GM12878 (cell line): ENCODE measurements at regions not wholly inside any gene's neighbourhood (a gene's known extent, or its start where the extent isn't known, plus 50 kb on each side); places are given as distances from the start of the nearest gene placed in this dataset.

Source experiments
- ATAC-seq: fragments of 200-7000 bp; cut with Tn5 transposase; 3 replicates; pipeline ENCODE4 v1.9.1; 2020; ENCODE audit warnings: mild to moderate bottlenecking, moderate library complexity
- BruUV-seq: library from RNA; stranded (reverse); fragments of 400-500 nt; replicated peaks from 2 replicates; lab custom pipeline; 2021; lab: Mats Ljungman, UMichigan
- CTCF ChIA-PET: fragments of 300-600 bp; sonication (Branson Sonifier 250); formaldehyde crosslinking; extraction: SDS; loops from one replicate; lab custom pipeline; 2021; ENCODE audit warnings: inconsistent platforms; lab: Yijun Ruan, JAX
- POLR2A ChIA-PET: fragments of 350-600 bp; formaldehyde crosslinking; extraction: SDS; loops from one replicate; lab custom pipeline; 2021; ENCODE audit warnings: inconsistent platforms; lab: Charles Lee
- RAD21 ChIA-PET: fragments of 300-600 bp; sonication (Branson Sonifier 250); formaldehyde crosslinking; loops from one replicate; lab custom pipeline; 2023; ENCODE audit warnings: antibody characterized with exemption; ENCODE audit not compliant: unreplicated experiment; lab: Charles Lee
- SMC1A ChIA-PET: fragments of 300-600 bp; sonication (Branson Sonifier 250); formaldehyde crosslinking; loops from one replicate; lab custom pipeline; 2023; ENCODE audit not compliant: unreplicated experiment, uncharacterized antibody; lab: Charles Lee
- DNase-seq: peaks from one replicate; pipeline ENCODE4 v3.0.0-alpha.2; 2011; ENCODE audit warnings: low read depth, low spot score
- FAIRE-seq: peaks from 3 replicates; lab custom pipeline; 2011; peaks lifted over from hg19 to GRCh38; lab: Jason Lieb, UNC
- H2AFZ ChIP-seq: 2 replicates; pipeline ENCODE4 v1.6.0; 2011; ENCODE audit warnings: low read depth, low read length, control low read depth; ENCODE audit not compliant: control insufficient read depth
- H3K27ac ChIP-seq: 2 replicates; pipeline ENCODE4 v1.5.1; 2011; ENCODE audit warnings: control low read depth; ENCODE audit not compliant: control insufficient read depth, insufficient read depth
- H3K27me3 ChIP-seq, 2 experiments: replicated peaks in 1 of 2; 2 replicates each; pipeline versions ENCODE4 v1.6.0 to v1.6.1; 2011; ENCODE audit warnings: low read length in 1 of 2; ENCODE audit not compliant: control insufficient read depth in 2 of 2, insufficient read depth in 2 of 2
- H3K36me3 ChIP-seq, 2 experiments: 2 replicates each; pipeline ENCODE4 v1.5.1; 2011; ENCODE audit warnings: low read length in 1 of 2; ENCODE audit not compliant: control insufficient read depth in 2 of 2, insufficient read depth in 2 of 2
- H3K4me1 ChIP-seq: 2 replicates; pipeline ENCODE4 v1.6.1; 2011; ENCODE audit warnings: mild to moderate bottlenecking, low read length, moderate library complexity, mixed read lengths; ENCODE audit not compliant: control insufficient read depth, insufficient read depth
- H3K4me2 ChIP-seq: 2 replicates; pipeline ENCODE4 v1.6.0; 2011; ENCODE audit warnings: control low read depth; ENCODE audit not compliant: control insufficient read depth, insufficient read depth
- H3K4me3 ChIP-seq: fragments of 200-600 bp; sonication (generic); 2 replicates; pipeline ENCODE4 v1.5.1; 2016
- H3K79me2 ChIP-seq: 2 replicates; pipeline ENCODE4 v1.6.0; 2011; ENCODE audit warnings: low read length; ENCODE audit not compliant: control insufficient read depth, insufficient read depth
- H3K9ac ChIP-seq: 2 replicates; pipeline ENCODE4 v1.8.0; 2011; ENCODE audit warnings: low read length, control low read depth, mixed read lengths; ENCODE audit not compliant: control insufficient read depth, insufficient read depth
- H3K9me3 ChIP-seq: replicated peaks from 3 replicates; pipeline ENCODE4 v1.5.1; 2011; ENCODE audit warnings: mild to moderate bottlenecking, low read length; ENCODE audit not compliant: control insufficient read depth, insufficient read depth
- H4K20me1 ChIP-seq: 2 replicates; pipeline ENCODE4 v1.6.0; 2011; ENCODE audit not compliant: control insufficient read depth, insufficient read depth
- HDAC6 ChIP-seq: fragments of 200-600 bp; sonication (generic); IDR thresholded peaks from one replicate; pipeline ENCODE4 v1.8.0; 2017; ENCODE audit warnings: antibody characterized with exemption; ENCODE audit not compliant: unreplicated experiment
- KDM1A ChIP-seq: fragments of 200-600 bp; sonication (generic); IDR thresholded peaks from 2 replicates; pipeline ENCODE4 v1.6.1; 2016; ENCODE audit warnings: borderline replicate concordance
- RBBP5 ChIP-seq: fragments of 200-600 bp; sonication (generic); conservative IDR thresholded peaks from 2 replicates; pipeline ENCODE4 v1.6.1; 2016
- ZNF274 ChIP-seq: IDR thresholded peaks from one replicate; pipeline ENCODE4 v1.8.0; 2011; ENCODE audit not compliant: insufficient read length, insufficient read depth
- WGBS: methylation state at CpG from one replicate; pipeline ENCODE4 v1.1.6; 2016; ENCODE audit warnings: low lambda C conversion rate; ENCODE audit not compliant: insufficient replicate concordance, insufficient coverage; ENCODE audit errors: missing lambda C conversion rate; 5-methylcytosine and 5-hydroxymethylcytosine counted together
- in situ Hi-C: fragments of 300-500 bp; cut with MboI; formaldehyde crosslinking; loops from 9 replicates; pipeline ENCODE4 v1.14.3; 2018; ENCODE audit warnings: mixed read lengths
- intact Hi-C: fragments of 100-400 bp; cut with micrococcal nuclease; formaldehyde crosslinking; loops from one replicate; pipeline ENCODE4 v1.14.2; 2022; ENCODE audit not compliant: unreplicated experiment
- TF ChIP-seq, protein P1 (sequence below): fragments of 450-650 bp; IDR thresholded peaks from 2 replicates; pipeline ENCODE4 v1.6.1; 2017; ENCODE audit warnings: mild to moderate bottlenecking, moderate library complexity
- TF ChIP-seq, protein P2 (sequence below): IDR thresholded peaks from 2 replicates; pipeline ENCODE4 v1.6.1; 2012; ENCODE audit warnings: low read depth, low read length, improper control_type of control experiment
- TF ChIP-seq, protein P3 (sequence below): fragments of 450-650 bp; IDR thresholded peaks from 2 replicates; pipeline ENCODE4 v1.6.1; 2016; ENCODE audit warnings: mild to moderate bottlenecking, moderate library complexity, borderline replicate concordance
- TF ChIP-seq, protein P4 (sequence below): IDR thresholded peaks from 2 replicates; pipeline ENCODE4 v1.6.1; 2011; ENCODE audit warnings: borderline replicate concordance, low read depth, mild to moderate bottlenecking, moderate library complexity, low read length; ENCODE audit not compliant: insufficient read depth, poor library complexity, severe bottlenecking

DNA sequence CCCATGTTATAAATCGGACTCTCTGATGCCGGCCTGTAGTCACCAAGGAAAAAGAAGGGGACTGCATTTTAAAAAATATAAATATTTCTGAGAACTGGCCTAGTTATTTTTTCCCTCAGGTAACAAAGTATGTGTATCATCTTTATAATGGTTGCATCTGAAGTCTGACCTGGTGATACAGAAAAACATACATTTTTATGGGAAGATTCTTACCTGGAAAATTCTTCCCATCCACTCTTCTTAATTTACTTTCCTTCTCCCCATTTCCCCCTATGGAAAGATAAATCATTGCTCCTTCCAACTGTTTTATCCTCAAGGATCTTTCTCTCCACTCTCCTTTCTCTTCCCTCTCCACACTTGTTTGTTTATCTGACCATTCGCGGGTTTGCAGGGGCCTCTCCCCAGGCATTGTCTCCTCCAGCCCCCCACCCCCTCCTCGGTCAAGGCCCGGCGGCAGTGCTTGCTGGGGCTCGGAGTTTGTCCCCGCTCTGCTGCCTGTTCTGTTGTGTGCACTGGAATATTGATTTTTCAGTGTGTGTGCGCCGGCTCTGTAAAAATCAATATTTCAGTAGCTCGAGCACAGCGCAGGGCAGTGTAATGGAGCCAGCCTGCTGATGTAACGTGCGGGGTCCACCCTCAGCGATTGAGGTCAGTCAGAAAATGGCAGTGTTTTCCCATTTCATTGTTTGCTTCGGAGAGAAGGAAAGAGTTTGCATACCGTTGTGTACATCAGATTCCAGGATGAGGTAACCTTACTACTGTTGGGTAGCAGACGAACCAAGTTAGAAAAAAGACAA lies 199.5 kb upstream of the NFE2L3 start:
- Histone ChIP-seq H3K9ac (no peak overlapping the region), H4K20me1 (no peaks in the 10 kb centered on the region), H2AFZ (no peak overlapping the region), H3K36me3 (no peaks in the 10 kb centered on the region), H3K27ac (no peak overlapping the region), H3K4me3 (no peak overlapping the region), H3K27me3 (no peaks in the 10 kb centered on the region), H3K4me2 (no peak overlapping the region), H3K4me1 (peaks cover 21% of the 10 kb centered on the region), H3K9me3 (no peaks in the 10 kb centered on the region; the same call in 2 of the 3 replicates), H3K79me2 (peaks cover 30% of the 10 kb centered on the region)
- ChIA-PET RAD21 (interaction anchor here (0.9 to 1.2 kb wide), 2 partner anchors 15 to 59 kb away, joined by 4 to 5 read pairs; no protein-coding TSS in a partner anchor), CTCF (interaction anchor here (1.0 kb wide), 2 partner anchors 16 to 58 kb away, joined by 3 to 13 read pairs; no protein-coding TSS in a partner anchor), POLR2A (interaction anchor here (1.0 to 1.2 kb wide), 4 partner anchors 12 to 203 kb away, joined by 3 to 4 read pairs (median 4); no protein-coding TSS in a partner anchor), SMC1A (interaction anchor here (0.7 to 1.4 kb wide), 7 partner anchors 7 to 60 kb away, joined by 3 to 6 read pairs (median 4); no protein-coding TSS in a partner anchor)
- intact Hi-C loops: no loop called here
- DNase-seq (no peak), ATAC-seq (no peak), FAIRE-seq (no peak)
- no TSS peak for BruUV-seq
- WGBS: 98% methylated on average over 19 of the region's 19 CpGs
- in situ Hi-C loops: loop anchor here (25.0 kb wide), 1 partner anchor 1040 kb away; no protein-coding TSS in a partner anchor
- no peak for TF ChIP-seq RBBP5
- no peak for TF ChIP-seq ZNF274
- TF ChIP-seq KDM1A: no peak
- TF ChIP-seq, protein P1, sequence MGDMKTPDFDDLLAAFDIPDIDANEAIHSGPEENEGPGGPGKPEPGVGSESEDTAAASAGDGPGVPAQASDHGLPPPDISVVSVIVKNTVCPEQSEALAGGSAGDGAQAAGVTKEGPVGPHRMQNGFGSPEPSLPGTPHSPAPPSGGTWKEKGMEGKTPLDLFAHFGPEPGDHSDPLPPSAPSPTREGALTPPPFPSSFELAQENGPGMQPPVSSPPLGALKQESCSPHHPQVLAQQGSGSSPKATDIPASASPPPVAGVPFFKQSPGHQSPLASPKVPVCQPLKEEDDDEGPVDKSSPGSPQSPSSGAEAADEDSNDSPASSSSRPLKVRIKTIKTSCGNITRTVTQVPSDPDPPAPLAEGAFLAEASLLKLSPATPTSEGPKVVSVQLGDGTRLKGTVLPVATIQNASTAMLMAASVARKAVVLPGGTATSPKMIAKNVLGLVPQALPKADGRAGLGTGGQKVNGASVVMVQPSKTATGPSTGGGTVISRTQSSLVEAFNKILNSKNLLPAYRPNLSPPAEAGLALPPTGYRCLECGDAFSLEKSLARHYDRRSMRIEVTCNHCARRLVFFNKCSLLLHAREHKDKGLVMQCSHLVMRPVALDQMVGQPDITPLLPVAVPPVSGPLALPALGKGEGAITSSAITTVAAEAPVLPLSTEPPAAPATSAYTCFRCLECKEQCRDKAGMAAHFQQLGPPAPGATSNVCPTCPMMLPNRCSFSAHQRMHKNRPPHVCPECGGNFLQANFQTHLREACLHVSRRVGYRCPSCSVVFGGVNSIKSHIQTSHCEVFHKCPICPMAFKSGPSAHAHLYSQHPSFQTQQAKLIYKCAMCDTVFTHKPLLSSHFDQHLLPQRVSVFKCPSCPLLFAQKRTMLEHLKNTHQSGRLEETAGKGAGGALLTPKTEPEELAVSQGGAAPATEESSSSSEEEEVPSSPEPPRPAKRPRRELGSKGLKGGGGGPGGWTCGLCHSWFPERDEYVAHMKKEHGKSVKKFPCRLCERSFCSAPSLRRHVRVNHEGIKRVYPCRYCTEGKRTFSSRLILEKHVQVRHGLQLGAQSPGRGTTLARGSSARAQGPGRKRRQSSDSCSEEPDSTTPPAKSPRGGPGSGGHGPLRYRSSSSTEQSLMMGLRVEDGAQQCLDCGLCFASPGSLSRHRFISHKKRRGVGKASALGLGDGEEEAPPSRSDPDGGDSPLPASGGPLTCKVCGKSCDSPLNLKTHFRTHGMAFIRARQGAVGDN: no peak
- TF ChIP-seq, protein P2, sequence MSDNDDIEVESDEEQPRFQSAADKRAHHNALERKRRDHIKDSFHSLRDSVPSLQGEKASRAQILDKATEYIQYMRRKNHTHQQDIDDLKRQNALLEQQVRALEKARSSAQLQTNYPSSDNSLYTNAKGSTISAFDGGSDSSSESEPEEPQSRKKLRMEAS: no peak
- TF ChIP-seq, protein P3, sequence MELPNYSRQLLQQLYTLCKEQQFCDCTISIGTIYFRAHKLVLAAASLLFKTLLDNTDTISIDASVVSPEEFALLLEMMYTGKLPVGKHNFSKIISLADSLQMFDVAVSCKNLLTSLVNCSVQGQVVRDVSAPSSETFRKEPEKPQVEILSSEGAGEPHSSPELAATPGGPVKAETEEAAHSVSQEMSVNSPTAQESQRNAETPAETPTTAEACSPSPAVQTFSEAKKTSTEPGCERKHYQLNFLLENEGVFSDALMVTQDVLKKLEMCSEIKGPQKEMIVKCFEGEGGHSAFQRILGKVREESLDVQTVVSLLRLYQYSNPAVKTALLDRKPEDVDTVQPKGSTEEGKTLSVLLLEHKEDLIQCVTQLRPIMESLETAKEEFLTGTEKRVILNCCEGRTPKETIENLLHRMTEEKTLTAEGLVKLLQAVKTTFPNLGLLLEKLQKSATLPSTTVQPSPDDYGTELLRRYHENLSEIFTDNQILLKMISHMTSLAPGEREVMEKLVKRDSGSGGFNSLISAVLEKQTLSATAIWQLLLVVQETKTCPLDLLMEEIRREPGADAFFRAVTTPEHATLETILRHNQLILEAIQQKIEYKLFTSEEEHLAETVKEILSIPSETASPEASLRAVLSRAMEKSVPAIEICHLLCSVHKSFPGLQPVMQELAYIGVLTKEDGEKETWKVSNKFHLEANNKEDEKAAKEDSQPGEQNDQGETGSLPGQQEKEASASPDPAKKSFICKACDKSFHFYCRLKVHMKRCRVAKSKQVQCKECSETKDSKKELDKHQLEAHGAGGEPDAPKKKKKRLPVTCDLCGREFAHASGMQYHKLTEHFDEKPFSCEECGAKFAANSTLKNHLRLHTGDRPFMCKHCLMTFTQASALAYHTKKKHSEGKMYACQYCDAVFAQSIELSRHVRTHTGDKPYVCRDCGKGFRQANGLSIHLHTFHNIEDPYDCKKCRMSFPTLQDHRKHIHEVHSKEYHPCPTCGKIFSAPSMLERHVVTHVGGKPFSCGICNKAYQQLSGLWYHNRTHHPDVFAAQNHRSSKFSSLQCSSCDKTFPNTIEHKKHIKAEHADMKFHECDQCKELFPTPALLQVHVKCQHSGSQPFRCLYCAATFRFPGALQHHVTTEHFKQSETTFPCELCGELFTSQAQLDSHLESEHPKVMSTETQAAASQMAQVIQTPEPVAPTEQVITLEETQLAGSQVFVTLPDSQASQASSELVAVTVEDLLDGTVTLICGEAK: no peak
- TF ChIP-seq, protein P4, sequence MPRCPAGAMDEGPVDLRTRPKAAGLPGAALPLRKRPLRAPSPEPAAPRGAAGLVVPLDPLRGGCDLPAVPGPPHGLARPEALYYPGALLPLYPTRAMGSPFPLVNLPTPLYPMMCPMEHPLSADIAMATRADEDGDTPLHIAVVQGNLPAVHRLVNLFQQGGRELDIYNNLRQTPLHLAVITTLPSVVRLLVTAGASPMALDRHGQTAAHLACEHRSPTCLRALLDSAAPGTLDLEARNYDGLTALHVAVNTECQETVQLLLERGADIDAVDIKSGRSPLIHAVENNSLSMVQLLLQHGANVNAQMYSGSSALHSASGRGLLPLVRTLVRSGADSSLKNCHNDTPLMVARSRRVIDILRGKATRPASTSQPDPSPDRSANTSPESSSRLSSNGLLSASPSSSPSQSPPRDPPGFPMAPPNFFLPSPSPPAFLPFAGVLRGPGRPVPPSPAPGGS: no peak
- no peak for TF ChIP-seq HDAC6
